ENCODE measurements at regions not wholly inside any gene's neighbourhood (a gene's known extent, or its start where the extent isn't known, plus 50 kb on each side); places are given as distances from the start of the nearest gene placed in this dataset.

DNA sequence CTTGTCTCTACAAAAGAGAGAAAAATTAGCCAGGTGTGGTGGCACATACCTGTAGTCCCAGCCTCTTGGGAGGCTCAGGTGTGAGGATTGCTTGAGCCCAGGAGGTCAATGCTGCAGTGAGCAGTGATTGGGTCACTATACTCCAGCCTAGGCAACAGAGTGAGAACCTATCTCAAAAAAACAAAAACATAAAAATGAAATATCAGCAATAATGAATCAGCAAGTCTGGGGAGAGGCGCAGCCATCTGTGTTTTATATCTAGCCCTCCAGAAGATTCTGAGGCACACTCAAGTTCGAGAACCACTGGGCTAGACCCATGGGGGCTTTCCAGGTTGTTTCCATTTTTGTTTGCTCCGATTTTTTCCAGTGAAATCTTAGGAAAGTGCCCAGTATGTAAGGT is 88.1 kb upstream of the BCL6 start:
- Histone ChIP-seq H3K4me1 (ENCODE audit: control insufficient read depth in 2 of 3, insufficient read depth in 2 of 3, low read depth in 1 of 3, low read length in 3 of 3) (no peaks in the 10 kb centered on the region), H3K36me3 (ENCODE audit: control insufficient read depth in 2 of 3, insufficient read depth in 3 of 3, low read length in 3 of 3) (no peaks in the 10 kb centered on the region), H3K4me3 (ENCODE audit: low read length in 3 of 3) (no peak overlapping the region), H3K9ac (ENCODE audit: low read length in 3 of 3) (no peak overlapping the region), H3K27ac (ENCODE audit: low read depth in 2 of 2, low read length in 2 of 2) (no peak overlapping the region), H3K9me3 (ENCODE audit: control insufficient read depth in 2 of 3, insufficient read depth in 1 of 3, low read length in 3 of 3) (no peaks in the 10 kb centered on the region), H3K27me3 (ENCODE audit: control insufficient read depth, insufficient read depth, low read length) (no peaks in the 10 kb centered on the region)
- FAIRE-seq (no peak), DNase-seq (no peak)
- TF ChIP-seq, protein P1, sequence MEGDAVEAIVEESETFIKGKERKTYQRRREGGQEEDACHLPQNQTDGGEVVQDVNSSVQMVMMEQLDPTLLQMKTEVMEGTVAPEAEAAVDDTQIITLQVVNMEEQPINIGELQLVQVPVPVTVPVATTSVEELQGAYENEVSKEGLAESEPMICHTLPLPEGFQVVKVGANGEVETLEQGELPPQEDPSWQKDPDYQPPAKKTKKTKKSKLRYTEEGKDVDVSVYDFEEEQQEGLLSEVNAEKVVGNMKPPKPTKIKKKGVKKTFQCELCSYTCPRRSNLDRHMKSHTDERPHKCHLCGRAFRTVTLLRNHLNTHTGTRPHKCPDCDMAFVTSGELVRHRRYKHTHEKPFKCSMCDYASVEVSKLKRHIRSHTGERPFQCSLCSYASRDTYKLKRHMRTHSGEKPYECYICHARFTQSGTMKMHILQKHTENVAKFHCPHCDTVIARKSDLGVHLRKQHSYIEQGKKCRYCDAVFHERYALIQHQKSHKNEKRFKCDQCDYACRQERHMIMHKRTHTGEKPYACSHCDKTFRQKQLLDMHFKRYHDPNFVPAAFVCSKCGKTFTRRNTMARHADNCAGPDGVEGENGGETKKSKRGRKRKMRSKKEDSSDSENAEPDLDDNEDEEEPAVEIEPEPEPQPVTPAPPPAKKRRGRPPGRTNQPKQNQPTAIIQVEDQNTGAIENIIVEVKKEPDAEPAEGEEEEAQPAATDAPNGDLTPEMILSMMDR (IDR thresholded peaks at IDR 0.05; ENCODE audit: borderline replicate concordance, extremely low read depth, insufficient read depth), result no peak
- intact Hi-C loops (cut with DNase I), result no loop called here

DNA sequence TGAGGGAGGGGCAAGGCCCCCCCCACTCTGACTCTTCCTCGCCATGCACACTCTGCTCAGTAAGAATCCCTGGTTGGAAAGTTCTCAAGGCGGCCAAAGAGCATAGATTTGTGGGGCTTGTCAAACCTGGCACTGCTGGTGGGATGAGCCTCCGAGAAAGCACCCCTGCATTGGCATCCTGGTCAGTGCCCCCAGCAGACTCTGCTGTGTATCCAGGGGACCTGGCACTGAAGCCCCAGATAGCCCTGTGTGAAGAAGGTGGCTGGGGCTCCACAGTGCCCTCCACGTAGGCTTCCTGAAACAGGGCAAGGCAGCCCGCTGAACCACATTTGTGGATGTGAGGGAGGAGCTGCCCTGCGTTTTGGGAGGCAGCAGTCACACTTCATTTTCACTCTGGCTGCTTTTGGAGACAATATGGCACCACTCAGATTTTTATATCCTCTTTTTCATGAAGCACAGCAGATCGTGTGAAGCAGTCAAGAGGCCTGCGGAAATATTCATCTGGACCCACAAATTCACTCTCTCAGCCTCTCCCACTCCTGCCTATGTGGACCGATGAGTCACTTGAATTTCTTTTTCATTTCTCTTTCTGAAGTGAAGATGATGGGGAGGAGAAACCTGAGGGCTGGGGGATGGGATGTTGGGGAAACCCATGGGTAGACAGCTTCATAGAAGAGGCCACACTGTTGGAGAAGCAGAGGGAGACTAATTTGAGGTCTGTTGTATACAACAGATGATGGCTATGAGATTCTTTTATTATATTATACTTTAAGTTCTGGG is 88.7 kb upstream of the BCL6 start:
- Histone ChIP-seq H3K36me3 (ENCODE audit: control insufficient read depth in 2 of 3, insufficient read depth in 3 of 3, low read length in 3 of 3) (no peaks in the 10 kb centered on the region), H3K4me3 (ENCODE audit: low read length in 3 of 3) (no peak overlapping the region), H3K27ac (ENCODE audit: low read depth in 2 of 2, low read length in 2 of 2) (no peak overlapping the region), H3K9me3 (ENCODE audit: control insufficient read depth in 2 of 3, insufficient read depth in 1 of 3, low read length in 3 of 3) (no peaks in the 10 kb centered on the region), H3K27me3 (ENCODE audit: control insufficient read depth, insufficient read depth, low read length) (no peaks in the 10 kb centered on the region), H3K4me1 (ENCODE audit: control insufficient read depth in 2 of 3, insufficient read depth in 2 of 3, low read depth in 1 of 3, low read length in 3 of 3) (no peaks in the 10 kb centered on the region), H3K9ac (ENCODE audit: low read length in 3 of 3) (no peak overlapping the region)
- intact Hi-C loops (cut with DNase I), result no loop called here
- no peak for DNase-seq
- no peak for FAIRE-seq
- TF ChIP-seq, protein P1 (IDR thresholded peaks at IDR 0.05; ENCODE audit: borderline replicate concordance, extremely low read depth, insufficient read depth), result no peak

DNA sequence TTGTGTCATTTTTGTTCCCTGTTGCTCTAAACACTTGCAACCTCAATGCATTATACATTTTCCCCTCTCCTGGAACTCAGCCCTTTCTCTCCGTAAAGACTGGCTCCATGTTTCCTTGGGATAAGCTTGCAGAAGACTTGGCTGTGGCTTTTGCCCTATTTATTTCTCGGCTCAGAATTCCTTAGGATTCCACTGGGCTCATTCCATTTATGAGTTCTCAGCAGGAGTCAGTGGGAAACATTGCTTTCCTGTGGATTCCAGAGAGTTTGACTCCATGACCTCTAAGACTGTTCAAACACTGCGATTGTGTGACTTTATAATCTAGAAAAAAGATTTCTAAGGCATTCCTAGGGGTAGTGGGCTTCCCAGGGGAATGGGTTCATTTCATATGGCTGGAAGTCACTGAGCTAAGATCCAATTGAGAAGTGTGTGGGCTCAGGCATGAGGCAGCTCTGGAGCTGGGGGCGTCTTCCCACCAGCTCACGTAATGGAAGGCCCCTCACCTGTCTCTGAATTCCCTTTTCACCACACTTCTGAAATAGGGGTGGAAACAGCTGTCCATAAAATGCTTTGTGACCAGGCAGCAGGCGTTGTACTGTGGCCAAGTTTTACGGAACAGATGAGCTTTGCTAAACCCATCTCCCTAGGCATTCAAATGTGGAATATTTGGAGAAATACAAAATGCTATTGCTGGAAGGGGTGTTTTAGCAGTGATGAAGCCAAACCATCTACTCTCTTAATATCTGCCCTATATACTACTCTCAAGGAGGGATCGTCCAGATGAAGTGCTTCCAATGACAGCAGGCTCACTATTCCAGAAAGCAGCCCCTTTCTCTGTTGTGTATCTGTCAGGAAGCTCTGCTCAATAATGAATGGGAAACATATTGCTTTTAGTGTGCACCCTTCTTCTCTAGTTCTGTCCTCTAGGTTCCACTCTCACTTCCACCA is 91.8 kb upstream of the BCL6 start:
- Histone ChIP-seq H3K36me3 (ENCODE audit: control insufficient read depth in 2 of 3, insufficient read depth in 3 of 3, low read length in 3 of 3) (no peaks in the 10 kb centered on the region), H3K4me3 (ENCODE audit: low read length in 3 of 3) (no peak overlapping the region), H3K9me3 (ENCODE audit: control insufficient read depth in 2 of 3, insufficient read depth in 1 of 3, low read length in 3 of 3) (no peaks in the 10 kb centered on the region), H3K4me1 (ENCODE audit: control insufficient read depth in 2 of 3, insufficient read depth in 2 of 3, low read depth in 1 of 3, low read length in 3 of 3) (peaks cover 0 to 11% (median 0%) of the 10 kb centered on the region in 3 donors), H3K27me3 (ENCODE audit: control insufficient read depth, insufficient read depth, low read length) (no peaks in the 10 kb centered on the region), H3K9ac (ENCODE audit: low read length in 3 of 3) (no peak overlapping the region), H3K27ac (ENCODE audit: low read depth in 2 of 2, low read length in 2 of 2) (no peak overlapping the region)
- FAIRE-seq (no peak), DNase-seq (no peak)
- intact Hi-C loops (cut with DNase I), result no loop called here
- TF ChIP-seq, protein P1 (IDR thresholded peaks at IDR 0.05; ENCODE audit: borderline replicate concordance, extremely low read depth, insufficient read depth), result no peak

All from kidney (tissue), 13 donors.